GM12878 (cell line): ENCODE measurements at regions not wholly inside any gene's neighbourhood (a gene's known extent, or its start where the extent isn't known, plus 50 kb on each side); places are given as distances from the start of the nearest gene placed in this dataset.

Experiments
- ATAC-seq: fragments of 200-7000 bp; cut with Tn5 transposase; 3 replicates; pipeline ENCODE4 v1.9.1; 2020; ENCODE audit warnings: mild to moderate bottlenecking, moderate library complexity
- BruUV-seq: library from RNA; stranded (reverse); fragments of 400-500 nt; replicated peaks from 2 replicates; lab custom pipeline; 2021; lab: Mats Ljungman, UMichigan
- CTCF ChIA-PET: fragments of 300-600 bp; sonication (Branson Sonifier 250); formaldehyde crosslinking; extraction: SDS; loops from one replicate; lab custom pipeline; 2021; ENCODE audit warnings: inconsistent platforms; lab: Yijun Ruan, JAX
- POLR2A ChIA-PET: fragments of 350-600 bp; formaldehyde crosslinking; extraction: SDS; loops from one replicate; lab custom pipeline; 2021; ENCODE audit warnings: inconsistent platforms; lab: Charles Lee
- RAD21 ChIA-PET: fragments of 300-600 bp; sonication (Branson Sonifier 250); formaldehyde crosslinking; loops from one replicate; lab custom pipeline; 2023; ENCODE audit warnings: antibody characterized with exemption; ENCODE audit not compliant: unreplicated experiment; lab: Charles Lee
- SMC1A ChIA-PET: fragments of 300-600 bp; sonication (Branson Sonifier 250); formaldehyde crosslinking; loops from one replicate; lab custom pipeline; 2023; ENCODE audit not compliant: unreplicated experiment, uncharacterized antibody; lab: Charles Lee
- DNase-seq: peaks from one replicate; pipeline ENCODE4 v3.0.0-alpha.2; 2011; ENCODE audit warnings: low read depth, low spot score
- FAIRE-seq: peaks from 3 replicates; lab custom pipeline; 2011; peaks lifted over from hg19 to GRCh38; lab: Jason Lieb, UNC
- H2AFZ ChIP-seq: 2 replicates; pipeline ENCODE4 v1.6.0; 2011; ENCODE audit warnings: low read depth, low read length, control low read depth; ENCODE audit not compliant: control insufficient read depth
- H3K27ac ChIP-seq: 2 replicates; pipeline ENCODE4 v1.5.1; 2011; ENCODE audit warnings: control low read depth; ENCODE audit not compliant: control insufficient read depth, insufficient read depth
- H3K27me3 ChIP-seq, 2 experiments: replicated peaks in 1 of 2; 2 replicates each; pipeline versions ENCODE4 v1.6.0 to v1.6.1; 2011; ENCODE audit warnings: low read length in 1 of 2; ENCODE audit not compliant: control insufficient read depth in 2 of 2, insufficient read depth in 2 of 2
- H3K36me3 ChIP-seq, 2 experiments: 2 replicates each; pipeline ENCODE4 v1.5.1; 2011; ENCODE audit warnings: low read length in 1 of 2; ENCODE audit not compliant: control insufficient read depth in 2 of 2, insufficient read depth in 2 of 2
- H3K4me1 ChIP-seq: 2 replicates; pipeline ENCODE4 v1.6.1; 2011; ENCODE audit warnings: mild to moderate bottlenecking, low read length, moderate library complexity, mixed read lengths; ENCODE audit not compliant: control insufficient read depth, insufficient read depth
- H3K4me2 ChIP-seq: 2 replicates; pipeline ENCODE4 v1.6.0; 2011; ENCODE audit warnings: control low read depth; ENCODE audit not compliant: control insufficient read depth, insufficient read depth
- H3K4me3 ChIP-seq: fragments of 200-600 bp; sonication (generic); 2 replicates; pipeline ENCODE4 v1.5.1; 2016
- H3K79me2 ChIP-seq: 2 replicates; pipeline ENCODE4 v1.6.0; 2011; ENCODE audit warnings: low read length; ENCODE audit not compliant: control insufficient read depth, insufficient read depth
- H3K9ac ChIP-seq: 2 replicates; pipeline ENCODE4 v1.8.0; 2011; ENCODE audit warnings: low read length, control low read depth, mixed read lengths; ENCODE audit not compliant: control insufficient read depth, insufficient read depth
- H3K9me3 ChIP-seq: replicated peaks from 3 replicates; pipeline ENCODE4 v1.5.1; 2011; ENCODE audit warnings: mild to moderate bottlenecking, low read length; ENCODE audit not compliant: control insufficient read depth, insufficient read depth
- H4K20me1 ChIP-seq: 2 replicates; pipeline ENCODE4 v1.6.0; 2011; ENCODE audit not compliant: control insufficient read depth, insufficient read depth
- ATF7 ChIP-seq: fragments of 450-650 bp; IDR thresholded peaks from 2 replicates; pipeline ENCODE4 v1.6.1; 2016; ENCODE audit warnings: low read depth, mild to moderate bottlenecking
- BCLAF1 ChIP-seq: fragments of 450-650 bp; IDR thresholded peaks from 2 replicates; pipeline ENCODE4 v1.6.1; 2017; ENCODE audit warnings: antibody characterized with exemption, mild to moderate bottlenecking, moderate library complexity
- REST ChIP-seq: IDR thresholded peaks from 2 replicates; pipeline ENCODE4 v1.6.1; 2012; ENCODE audit warnings: mild to moderate bottlenecking, low read depth, low read length
- WGBS: methylation state at CpG from one replicate; pipeline ENCODE4 v1.1.6; 2016; ENCODE audit warnings: low lambda C conversion rate; ENCODE audit not compliant: insufficient replicate concordance, insufficient coverage; ENCODE audit errors: missing lambda C conversion rate; 5-methylcytosine and 5-hydroxymethylcytosine counted together
- in situ Hi-C: fragments of 300-500 bp; cut with MboI; formaldehyde crosslinking; loops from 9 replicates; pipeline ENCODE4 v1.14.3; 2018; ENCODE audit warnings: mixed read lengths
- intact Hi-C: fragments of 100-400 bp; cut with micrococcal nuclease; formaldehyde crosslinking; loops from one replicate; pipeline ENCODE4 v1.14.2; 2022; ENCODE audit not compliant: unreplicated experiment

- RAD21 ChIA-PET: no interaction called here
- BruUV-seq: no TSS peak
- no peak overlapping the region for H3K9ac ChIP-seq
- no peaks in the 10 kb centered on the region for H3K36me3 ChIP-seq
- TF ChIP-seq ATF7 (peak; percentile 58; the same call in 1 of the 2 replicates), REST (no peak), BCLAF1 (no peak)
- TF ChIP-seq, all 136 proteins: peak for 1
- SMC1A ChIA-PET: no interaction called here
- Histone ChIP-seq H3K4me1 (no peaks in the 10 kb centered on the region), H3K4me2 (no peak overlapping the region), H3K27me3 (no peaks in the 10 kb centered on the region), H3K9me3 (no peaks in the 10 kb centered on the region; the same call in 2 of the 3 replicates), H3K79me2 (no peaks in the 10 kb centered on the region), H2AFZ (no peak overlapping the region), H3K4me3 (no peak overlapping the region), H4K20me1 (no peaks in the 10 kb centered on the region), H3K27ac (no peak overlapping the region)
- CTCF ChIA-PET: no interaction called here
- DNase-seq (no peak), FAIRE-seq (no peak), ATAC-seq (no peak)
- 6% methylated on average over 3 of the region's 3 CpGs for WGBS
- intact Hi-C loops: no loop called here
- POLR2A ChIA-PET: no interaction called here
- in situ Hi-C loops: no loop called here
These were observed 148.9 kb upstream of the RBFOX1 start for GRCh38 chr16:7183768-7184167.
